Occipital lobe (tissue), 1 donor: ENCODE measurements at regions not wholly inside any gene's neighbourhood (a gene's known extent, or its start where the extent isn't known, plus 50 kb on each side); places are given as distances from the start of the nearest gene placed in this dataset.
"Not testable (repeated sequence)": the region's sequence is repeated elsewhere in the genome, so short reads cannot be mapped to it uniquely, and the experiment has no call there.

ENCODE experiments used
- DNase-seq: peaks from one replicate; lab custom pipeline; 2025; lab: John Stamatoyannopoulos, UW

- DNase-seq, result not testable (repeated sequence)
Measured at GRCh38 chr3:82620744-82621143, 859.3 kb upstream of the GBE1 start.

- DNase-seq, result no peak
Measured at GRCh38 chr3:82618594-82618993, 857.1 kb upstream of the GBE1 start.

GRCh38 chr3:82610236-82610635 lies 848.8 kb upstream of the GBE1 start:
- no peak for DNase-seq

DNA sequence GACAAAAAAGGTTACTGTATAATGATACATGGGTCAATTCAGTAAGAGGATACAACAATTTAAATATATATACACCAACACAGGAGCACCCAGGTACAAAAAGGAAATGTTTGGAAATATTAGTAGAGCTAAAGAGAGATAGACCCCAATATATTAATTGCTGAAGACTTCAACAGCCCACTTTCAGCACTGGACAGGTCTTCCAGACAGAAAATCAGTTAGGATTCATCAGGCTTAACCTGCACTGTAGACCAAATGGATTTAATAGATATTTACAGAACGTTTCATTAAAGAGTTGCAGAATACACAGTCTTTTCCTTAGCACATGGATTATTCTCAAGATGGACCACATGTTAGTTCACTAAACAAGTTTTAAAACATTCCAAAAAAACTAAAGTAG lies 845.9 kb upstream of the GBE1 start:
- no peak for DNase-seq

DNA sequence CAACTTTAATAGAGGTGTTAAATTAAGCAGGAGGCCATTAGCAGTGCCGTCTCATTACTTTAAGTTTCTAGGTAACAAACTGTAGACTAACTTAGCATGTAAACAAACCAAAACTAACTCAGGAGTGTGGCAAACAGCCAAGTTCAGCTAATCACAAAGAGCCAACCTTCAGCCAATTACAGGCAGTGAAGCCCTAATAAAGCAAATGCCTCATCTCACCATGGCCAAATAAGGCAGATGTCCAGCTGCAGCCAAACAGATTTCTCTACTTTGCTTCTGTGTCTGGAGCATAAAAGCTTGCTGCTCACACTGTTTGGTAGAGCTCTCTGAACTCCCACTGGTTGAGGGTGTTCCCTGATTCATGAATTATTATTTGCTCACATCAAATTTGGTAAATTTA lies 835.4 kb upstream of the GBE1 start:
- no peak for DNase-seq

DNA sequence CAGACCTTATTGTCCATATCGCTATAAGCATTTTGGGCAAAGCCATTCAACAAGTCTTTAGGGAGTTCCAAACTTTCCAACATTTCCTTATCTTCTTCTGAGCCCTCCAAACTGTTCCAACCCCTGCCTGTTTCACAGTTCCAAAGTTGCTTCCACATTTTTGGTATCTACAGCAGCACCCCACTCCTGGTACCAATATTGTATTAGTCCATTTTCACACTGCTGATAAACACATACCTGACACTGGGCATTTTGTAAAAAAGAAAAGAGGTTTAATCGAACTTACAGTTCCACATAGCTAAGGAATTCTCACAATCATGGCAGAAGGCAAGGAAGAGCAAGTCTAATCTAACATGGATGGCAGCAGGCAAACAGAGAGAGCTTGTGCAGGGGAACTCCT lies 834.1 kb upstream of the GBE1 start:
- no peak for DNase-seq

DNA sequence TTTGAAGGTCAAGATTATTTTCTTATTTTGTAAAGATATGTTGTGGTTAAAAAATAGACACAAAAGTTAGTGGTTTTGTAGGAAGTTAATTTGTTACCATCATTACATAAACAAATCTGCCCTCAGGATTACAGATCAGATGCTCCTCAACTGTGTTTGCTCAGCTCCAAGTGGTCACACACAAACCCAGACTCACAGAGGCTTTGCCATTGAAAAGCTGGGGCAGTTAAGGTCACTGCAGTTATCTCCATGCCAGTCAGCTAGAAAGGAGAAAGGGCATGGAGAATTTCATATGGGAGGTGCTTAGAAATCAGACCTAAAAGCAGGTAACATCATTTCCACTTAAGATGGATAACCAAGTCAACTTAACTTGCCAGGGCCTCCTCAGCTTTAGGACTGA lies 825.7 kb upstream of the GBE1 start:
- DNase-seq, result no peak

GRCh38 chr3:82586414-82586813 lies 825.0 kb upstream of the GBE1 start:
- no peak for DNase-seq

DNA sequence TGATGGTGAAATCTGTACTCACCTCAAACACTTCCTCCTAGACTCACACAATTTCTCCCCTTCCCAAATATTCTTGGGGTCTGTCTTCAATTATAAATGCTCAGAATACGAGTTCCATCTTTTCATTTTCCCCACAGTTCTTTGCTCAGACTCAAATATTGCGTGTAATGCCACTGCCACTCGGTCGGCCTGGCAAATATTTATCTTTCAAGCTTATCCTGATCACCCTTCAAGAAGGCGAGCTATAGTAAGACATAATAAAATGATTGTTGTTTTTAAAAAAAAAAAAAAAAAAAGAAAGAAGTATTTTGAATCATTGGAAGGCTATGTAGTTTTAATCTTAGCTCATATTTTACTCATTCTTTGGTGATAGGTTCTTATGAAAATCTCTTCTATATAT lies 824.6 kb upstream of the GBE1 start:
- DNase-seq, result not testable (repeated sequence)

GRCh38 chr3:82585591-82585990 lies 824.1 kb upstream of the GBE1 start:
- not testable (repeated sequence) for DNase-seq

GRCh38 chr3:82584861-82585260 lies 823.4 kb upstream of the GBE1 start:
- not testable (repeated sequence) for DNase-seq

- not testable (repeated sequence) for DNase-seq
Measured at GRCh38 chr3:82584415-82584814, 823.0 kb upstream of the GBE1 start.

DNA sequence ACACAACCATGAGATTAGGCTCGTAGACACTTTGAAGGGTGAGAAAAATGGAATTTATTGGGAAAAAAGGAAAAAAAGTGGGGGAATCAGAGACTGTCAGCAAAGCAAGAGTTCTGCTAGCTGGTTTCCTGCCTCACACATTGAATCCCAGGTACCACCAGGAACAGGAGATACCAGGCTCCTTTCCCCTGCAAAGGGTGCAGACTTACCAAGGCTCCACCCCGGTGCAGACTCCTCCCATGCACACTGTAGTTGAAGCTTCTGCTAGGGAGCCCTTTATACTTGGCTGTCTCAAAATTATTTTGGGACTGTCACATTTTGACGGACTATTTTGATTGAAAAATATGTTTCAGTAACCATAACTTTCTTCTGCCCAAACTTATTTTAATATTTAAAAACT lies 819.9 kb upstream of the GBE1 start:
- DNase-seq, result no peak

GRCh38 chr3:82572721-82573120 lies 811.3 kb upstream of the GBE1 start:
- no peak for DNase-seq

- DNase-seq, result no peak
Measured at GRCh38 chr3:82568776-82569338, 807.4 kb upstream of the GBE1 start.

DNA sequence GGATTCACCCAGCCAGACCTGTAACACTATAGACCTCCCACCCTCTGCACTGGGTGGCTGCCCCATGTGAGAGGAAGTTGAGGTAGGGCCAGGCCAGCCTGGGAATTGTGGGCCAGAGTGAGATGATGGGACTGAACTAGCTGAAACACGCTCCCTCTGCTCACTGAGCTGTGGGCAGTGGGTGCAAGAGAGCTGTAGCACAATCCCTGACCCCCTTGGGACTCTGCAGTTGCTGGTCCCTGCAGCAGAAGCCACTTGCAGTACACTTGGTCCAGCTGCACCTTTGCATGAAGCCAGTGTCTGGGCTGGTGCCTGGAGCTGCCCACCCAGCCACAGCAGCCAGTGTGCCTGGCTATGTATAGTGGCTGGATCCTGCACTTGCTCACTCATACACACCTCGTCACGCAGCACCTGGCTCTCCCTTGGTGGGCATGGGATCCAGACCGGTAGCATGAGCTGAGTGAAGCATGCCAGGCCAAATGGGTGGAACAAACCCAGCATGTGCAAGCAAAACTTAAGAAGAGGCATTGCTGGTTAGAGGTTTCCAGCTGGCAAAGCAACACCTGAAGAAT lies 805.7 kb upstream of the GBE1 start:
- no peak for DNase-seq

DNA sequence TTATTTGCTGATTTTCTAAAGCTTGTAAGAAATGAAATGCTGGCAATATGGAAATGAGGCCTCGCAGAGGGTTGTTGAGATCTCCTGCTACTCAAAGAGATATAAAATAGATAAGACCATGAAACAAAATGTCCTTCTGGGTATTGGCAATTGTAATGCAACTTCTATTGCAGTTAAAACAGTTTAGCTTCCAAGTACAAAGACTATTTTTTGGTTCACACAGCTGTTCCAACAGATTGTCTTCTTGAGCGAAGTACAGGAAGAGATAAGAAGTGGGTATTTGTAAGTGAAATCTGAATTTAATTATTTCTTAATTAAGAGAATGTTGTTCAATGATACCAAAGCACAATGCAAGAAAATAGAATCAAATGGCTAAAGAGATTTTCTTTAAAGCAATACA lies 801.5 kb upstream of the GBE1 start:
- DNase-seq, result no peak

DNA sequence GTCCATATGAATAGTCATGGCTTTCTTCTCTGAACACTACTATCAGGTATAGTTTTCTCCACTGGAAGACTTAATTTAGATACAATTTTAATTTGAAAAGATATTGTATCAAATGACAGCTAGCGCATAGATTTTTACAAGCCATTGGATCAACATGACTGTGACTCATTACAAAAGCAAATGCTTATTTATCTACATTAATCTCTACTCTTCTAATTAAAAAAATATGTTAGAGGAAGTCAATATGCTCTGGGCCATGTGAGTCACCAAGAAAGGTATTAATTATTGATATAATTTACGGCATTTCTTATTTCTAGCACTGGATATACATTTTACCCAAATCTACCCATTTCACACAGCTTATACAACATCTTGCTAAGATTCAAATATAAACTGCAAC lies 800.3 kb upstream of the GBE1 start:
- no peak for DNase-seq

DNA sequence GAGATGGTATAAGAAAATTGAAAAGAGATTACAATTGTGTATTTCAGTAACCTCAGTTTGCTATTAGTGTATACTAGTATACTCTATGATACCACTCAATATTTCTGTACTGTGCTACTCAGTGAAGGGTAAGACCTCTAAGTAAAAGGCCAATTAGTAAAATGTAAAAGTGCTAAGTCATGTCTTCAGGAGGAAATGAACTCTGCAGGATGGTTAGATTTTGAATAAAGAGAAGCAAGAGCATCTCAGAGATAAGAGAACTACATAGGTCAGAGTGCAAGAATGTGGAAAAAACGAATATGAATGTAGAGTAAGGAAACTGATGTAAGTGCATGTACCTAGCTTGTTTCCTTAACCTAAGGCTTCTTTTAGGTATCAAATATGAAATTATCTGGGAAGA lies 796.6 kb upstream of the GBE1 start:
- no peak for DNase-seq

DNA sequence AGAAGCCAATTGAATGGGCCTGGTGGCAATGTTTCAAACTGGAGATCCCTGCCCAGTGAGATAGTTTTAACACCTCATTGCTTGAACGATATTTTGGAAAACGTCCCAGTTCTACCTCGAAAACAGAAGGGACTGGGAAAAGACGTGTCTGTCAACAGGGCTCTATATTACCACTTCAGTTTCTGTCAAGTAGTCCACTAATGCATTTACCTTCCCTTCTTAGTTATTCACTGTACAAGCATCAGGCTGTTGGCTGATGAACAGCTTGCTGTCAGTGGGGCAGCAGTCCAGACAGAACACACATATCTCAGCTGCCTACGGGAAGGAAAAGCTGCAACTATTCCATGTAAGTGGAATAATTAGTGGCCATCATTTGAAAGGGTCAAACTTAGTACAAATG lies 794.7 kb upstream of the GBE1 start:
- no peak for DNase-seq

- not testable (repeated sequence) for DNase-seq
Measured at GRCh38 chr3:82542556-82542955, 781.1 kb upstream of the GBE1 start.

- DNase-seq, result no peak
Measured at GRCh38 chr3:82521657-82522056, 760.2 kb upstream of the GBE1 start.

GRCh38 chr3:82520846-82521245 lies 759.4 kb upstream of the GBE1 start:
- DNase-seq, result no peak
